ENCODE measurements at regions not wholly inside any gene's neighbourhood (a gene's known extent, or its start where the extent isn't known, plus 50 kb on each side); places are given as distances from the start of the nearest gene placed in this dataset.

DNA sequence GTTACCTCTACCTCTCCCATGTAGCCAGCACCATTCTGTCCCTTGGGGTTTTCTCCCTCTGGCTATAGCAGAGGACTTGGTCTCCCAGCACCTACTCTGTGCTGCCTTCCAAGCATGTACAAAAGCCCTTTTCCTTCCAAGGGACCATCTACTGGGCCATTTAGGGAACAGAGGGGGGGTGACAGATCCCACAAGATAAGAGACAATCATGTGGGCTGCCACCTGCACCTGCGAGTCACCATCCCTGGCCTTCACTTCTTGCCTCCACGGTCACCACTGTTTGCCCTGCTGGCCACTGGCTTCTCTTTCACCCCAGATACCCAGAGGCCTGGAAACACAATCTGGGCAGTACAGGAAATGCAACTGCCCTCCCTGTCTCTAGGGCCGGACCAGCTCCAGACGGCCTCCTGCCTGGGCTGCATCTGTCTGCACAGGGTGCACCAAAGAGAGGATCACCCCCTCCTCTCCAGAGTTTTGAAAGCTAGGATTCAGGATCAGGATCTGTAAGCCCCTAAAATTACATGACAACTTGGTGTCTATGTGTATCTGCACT, 160.8 kb upstream of the NECTIN1 start:
- DNase-seq (ENCODE audit: insufficient read length, low spot score) (no peak), FAIRE-seq (no peak)
- TF ChIP-seq, protein P1, sequence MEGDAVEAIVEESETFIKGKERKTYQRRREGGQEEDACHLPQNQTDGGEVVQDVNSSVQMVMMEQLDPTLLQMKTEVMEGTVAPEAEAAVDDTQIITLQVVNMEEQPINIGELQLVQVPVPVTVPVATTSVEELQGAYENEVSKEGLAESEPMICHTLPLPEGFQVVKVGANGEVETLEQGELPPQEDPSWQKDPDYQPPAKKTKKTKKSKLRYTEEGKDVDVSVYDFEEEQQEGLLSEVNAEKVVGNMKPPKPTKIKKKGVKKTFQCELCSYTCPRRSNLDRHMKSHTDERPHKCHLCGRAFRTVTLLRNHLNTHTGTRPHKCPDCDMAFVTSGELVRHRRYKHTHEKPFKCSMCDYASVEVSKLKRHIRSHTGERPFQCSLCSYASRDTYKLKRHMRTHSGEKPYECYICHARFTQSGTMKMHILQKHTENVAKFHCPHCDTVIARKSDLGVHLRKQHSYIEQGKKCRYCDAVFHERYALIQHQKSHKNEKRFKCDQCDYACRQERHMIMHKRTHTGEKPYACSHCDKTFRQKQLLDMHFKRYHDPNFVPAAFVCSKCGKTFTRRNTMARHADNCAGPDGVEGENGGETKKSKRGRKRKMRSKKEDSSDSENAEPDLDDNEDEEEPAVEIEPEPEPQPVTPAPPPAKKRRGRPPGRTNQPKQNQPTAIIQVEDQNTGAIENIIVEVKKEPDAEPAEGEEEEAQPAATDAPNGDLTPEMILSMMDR (IDR thresholded peaks at IDR 0.05; ENCODE audit: insufficient read depth, missing control alignments): no peak

DNA sequence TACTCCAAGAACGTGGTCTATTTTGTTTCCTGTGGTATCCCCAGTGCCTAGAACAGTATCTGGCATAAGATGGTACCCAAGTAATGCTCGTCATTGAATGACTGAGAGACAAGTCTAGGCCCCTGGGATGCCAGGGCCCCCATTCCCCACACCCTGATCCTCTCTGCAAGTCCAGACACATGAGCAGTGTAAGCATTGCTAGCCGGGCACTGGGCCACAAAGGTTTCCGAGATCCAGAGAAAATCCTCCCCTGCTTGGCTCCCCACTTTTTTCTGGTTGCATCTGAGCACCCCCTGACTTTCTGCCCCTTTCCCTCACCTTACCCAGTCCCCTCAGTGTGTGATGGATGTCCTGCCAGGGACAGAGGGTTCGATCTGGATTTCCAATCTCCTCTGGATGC, 160.1 kb upstream of the NECTIN1 start:
- FAIRE-seq (no peak), DNase-seq (ENCODE audit: insufficient read length, low spot score) (no peak)
- TF ChIP-seq, protein P1 (IDR thresholded peaks at IDR 0.05; ENCODE audit: insufficient read depth, missing control alignments): no peak

DNA sequence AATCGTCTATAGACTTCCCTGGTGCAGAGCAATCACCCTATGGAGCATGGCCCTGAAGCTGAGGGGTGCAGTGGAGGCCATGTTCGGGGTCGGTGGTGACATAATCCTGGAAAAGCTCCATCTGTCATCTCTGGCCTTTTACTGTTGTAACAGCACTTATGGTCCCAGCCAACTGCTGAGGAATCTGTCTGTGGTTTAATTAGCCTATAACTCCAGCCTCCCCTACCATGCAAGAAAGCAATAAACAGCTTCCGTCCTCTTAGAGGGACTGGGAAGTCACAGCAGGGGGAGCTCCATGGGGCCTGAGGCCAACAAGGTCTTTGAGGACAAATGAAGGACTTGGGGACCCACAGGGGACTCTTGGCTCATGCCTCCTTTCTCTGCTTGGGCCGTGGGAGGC, 159.1 kb upstream of the NECTIN1 start:
- DNase-seq (ENCODE audit: insufficient read length, low spot score) (no peak), FAIRE-seq (no peak)
- TF ChIP-seq, protein P1 (IDR thresholded peaks at IDR 0.05; ENCODE audit: insufficient read depth, missing control alignments): no peak

DNA sequence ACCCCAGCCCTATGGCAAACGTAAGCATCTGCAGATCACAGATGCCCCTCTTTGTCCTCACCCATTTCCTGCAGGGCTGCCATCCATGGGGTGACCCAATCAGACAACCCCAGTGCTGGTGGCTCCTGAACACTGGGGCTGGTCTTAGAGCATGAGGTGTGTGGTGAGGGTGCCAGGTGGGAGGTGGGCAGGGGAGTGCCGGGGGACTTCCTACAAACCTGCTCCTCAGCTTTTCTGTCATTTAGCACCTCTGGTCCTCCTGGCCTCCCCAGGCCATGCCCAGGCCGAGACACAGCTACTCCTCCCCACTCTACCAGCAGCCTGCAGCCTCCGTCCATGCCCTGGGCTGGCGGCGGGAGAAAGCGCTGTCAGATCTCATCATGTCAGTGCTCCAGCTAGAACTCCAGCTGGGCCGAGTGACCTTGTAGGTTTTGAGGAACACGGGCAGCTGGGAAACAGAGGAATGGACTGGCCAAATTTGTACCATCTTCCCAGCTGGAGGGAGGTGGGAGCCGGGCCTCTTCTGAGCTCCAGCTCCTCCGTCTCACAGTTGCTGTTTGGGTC, 157.7 kb upstream of the NECTIN1 start:
- DNase-seq (ENCODE audit: insufficient read length, low spot score): no peak
- TF ChIP-seq, protein P1 (IDR thresholded peaks at IDR 0.05; ENCODE audit: insufficient read depth, missing control alignments): no peak
- FAIRE-seq: no peak

DNA sequence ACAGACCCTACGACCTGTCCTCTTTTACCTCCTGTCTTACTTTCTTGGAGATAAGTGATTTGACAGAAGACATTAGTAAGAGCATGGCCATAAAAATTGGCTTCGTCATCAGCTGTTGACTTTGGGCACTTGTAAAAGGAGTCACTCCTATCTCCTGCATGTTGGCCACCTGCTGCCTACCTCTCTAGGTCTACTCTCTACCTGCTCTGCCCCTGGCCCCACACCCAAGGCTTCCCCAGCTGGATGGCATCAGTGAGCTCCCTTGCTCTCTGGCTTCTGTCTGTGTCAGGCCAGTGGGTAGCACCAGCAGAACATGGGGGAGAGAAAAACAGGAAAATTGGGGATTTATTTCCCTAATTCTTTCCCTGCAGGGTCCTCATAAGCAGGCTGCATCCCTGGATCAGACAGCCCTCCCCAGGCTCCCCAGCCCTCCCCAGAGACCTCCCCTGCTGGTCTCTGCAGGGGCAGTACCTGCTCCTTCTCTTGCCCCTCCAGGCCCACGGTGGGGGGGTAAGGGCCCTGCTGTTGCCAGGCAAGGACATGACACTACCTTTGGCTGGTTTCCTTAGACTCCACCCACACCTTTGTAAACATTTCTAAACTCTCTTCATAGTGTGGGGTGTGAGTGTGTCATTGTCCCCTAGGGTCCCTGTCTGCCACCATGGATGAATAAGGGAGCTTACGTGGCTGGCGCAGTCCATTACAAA, 157.0 kb upstream of the NECTIN1 start:
- TF ChIP-seq, protein P1 (IDR thresholded peaks at IDR 0.05; ENCODE audit: insufficient read depth, missing control alignments): no peak
- DNase-seq (ENCODE audit: insufficient read length, low spot score) (no peak), FAIRE-seq (no peak)

DNA sequence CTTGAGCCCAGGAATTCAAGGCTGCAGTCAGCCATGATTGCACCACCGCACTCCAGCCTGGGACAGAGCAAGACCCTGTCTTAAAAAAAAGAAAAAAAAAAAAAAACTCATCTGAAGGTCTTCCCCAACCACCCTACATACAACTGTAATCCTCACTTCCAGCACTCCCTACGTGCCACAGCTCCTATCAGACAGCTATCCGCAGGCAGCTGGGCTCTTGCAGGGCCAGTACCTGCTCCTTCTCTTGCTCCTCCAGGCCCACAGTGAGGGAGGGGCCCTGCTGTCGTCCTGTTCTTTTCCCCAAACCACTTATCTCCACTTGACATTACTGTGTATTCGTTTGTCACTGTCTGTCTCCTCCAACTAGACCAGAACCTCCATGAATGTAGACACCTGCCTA, 156.1 kb upstream of the NECTIN1 start:
- FAIRE-seq: no peak
- TF ChIP-seq, protein P1 (IDR thresholded peaks at IDR 0.05; ENCODE audit: insufficient read depth, missing control alignments): no peak
- no peak for DNase-seq (ENCODE audit: insufficient read length, low spot score)

DNA sequence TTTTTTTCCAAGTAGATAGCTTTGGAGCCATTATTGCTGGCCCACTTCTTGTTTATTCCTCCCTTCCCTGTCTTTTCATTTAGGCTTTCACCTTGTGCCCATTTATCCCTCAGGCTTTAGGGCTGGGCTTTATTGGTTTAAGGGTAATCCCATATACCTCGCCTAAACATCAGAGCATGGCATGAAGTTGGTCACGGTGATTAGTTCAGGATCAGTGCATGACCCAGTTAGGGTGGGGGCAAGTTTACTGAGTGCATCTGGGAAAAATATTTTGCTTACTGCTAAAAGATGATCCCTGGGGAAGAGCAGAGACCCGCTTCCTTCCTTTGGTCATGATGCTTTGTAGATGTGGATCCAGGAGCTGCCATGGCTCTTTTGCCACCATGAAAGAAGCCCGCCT, 153.3 kb upstream of the NECTIN1 start:
- FAIRE-seq (no peak), DNase-seq (ENCODE audit: insufficient read length, low spot score) (no peak)
- TF ChIP-seq, protein P1 (IDR thresholded peaks at IDR 0.05; ENCODE audit: insufficient read depth, missing control alignments): no peak

Measured in D721Med (cell line).